Activated CD8-positive, alpha-beta memory T cell treated with anti-CD3 and anti-CD28 coated beads for 4 hours (primary cell): ENCODE measurements at regions not wholly inside any gene's neighbourhood (a gene's known extent, or its start where the extent isn't known, plus 50 kb on each side); places are given as distances from the start of the nearest gene placed in this dataset.

ENCODE experiments used
- DNase-seq, 2 donors: peaks; one replicate each; pipeline ENCODE4 v3.0.0-alpha.2; 2020; ENCODE audit warnings: low read depth in 2 of 2

DNA sequence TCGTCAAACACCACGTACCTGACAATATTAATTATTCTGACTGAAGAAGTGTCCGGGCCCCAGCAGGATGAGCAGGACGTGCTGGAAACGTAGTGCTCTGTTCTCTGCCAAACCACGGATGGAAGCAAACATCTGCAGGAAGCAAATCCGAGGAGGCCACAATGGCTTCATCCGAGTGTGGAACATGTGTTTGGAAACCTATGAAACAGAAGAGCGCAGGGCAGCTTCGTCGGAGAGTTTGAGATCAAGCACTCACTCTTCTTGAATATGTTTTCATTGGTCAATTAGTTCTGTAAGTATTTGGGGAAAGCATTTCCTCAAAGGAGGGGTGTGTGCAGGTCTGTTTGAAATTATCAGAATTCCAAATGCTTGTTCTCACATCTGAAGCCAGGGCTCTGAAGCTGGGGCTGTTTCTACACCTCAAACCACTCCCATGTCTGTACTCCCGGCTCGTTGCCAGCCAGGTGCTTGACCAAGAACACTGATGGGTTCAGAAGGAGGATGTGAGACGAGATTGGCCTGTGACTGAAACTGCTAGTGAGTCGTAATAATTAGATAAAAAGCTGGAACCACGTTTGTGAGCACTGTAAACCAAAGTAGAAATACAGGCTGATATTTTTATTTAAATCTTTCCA lies 356.6 kb upstream of the SALL3 start:
- no peak for DNase-seq

DNA sequence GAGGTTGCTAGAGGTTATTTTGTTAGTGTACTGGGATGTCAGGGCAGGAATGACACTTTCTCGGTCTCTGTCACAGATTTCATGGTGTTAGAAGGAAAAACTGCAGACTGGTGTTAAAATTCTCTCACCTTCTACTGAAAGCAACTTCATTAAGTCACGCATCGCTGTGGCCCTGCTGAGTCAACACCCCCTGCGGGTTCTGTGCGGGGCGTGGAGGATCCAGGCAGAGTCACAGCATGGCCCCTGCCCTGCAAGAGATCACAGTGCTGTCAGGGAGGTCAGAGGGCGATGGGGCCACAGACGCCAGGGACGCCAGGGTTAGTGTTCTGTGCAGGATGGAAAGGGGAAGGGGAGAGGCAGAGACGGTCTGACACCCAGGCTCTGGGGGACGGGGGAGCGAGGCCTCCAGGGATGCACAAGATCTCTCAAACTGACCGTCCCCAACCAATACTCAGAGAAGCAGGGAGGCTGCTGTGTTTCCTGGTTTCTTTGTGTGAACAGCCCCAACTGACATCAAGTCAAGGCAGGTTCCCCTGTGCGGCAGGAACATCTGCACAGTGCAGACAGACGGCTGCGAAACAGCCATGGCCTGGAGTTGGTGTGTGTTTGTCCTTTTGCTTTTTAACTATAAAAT lies 354.9 kb upstream of the SALL3 start:
- DNase-seq: no peak

DNA sequence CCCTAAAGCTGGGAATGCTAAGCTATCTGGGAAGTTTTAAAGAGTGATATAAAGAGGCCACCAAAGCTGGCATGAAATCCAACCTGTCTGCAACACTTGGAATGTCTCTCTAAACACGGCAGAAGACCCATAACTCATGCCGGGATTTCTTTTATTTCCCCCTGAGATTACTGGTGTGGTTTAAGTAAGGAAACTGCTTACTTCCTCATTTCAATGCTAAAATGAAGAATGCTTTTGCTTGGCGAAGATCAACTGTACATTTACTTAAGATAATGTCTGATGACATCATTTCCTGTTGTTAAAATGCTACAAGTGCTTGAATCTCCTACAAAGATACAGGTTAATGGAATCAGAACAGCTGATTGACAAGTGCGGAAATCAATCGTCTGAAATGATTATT lies 353.8 kb upstream of the SALL3 start:
- DNase-seq: no peak

DNA sequence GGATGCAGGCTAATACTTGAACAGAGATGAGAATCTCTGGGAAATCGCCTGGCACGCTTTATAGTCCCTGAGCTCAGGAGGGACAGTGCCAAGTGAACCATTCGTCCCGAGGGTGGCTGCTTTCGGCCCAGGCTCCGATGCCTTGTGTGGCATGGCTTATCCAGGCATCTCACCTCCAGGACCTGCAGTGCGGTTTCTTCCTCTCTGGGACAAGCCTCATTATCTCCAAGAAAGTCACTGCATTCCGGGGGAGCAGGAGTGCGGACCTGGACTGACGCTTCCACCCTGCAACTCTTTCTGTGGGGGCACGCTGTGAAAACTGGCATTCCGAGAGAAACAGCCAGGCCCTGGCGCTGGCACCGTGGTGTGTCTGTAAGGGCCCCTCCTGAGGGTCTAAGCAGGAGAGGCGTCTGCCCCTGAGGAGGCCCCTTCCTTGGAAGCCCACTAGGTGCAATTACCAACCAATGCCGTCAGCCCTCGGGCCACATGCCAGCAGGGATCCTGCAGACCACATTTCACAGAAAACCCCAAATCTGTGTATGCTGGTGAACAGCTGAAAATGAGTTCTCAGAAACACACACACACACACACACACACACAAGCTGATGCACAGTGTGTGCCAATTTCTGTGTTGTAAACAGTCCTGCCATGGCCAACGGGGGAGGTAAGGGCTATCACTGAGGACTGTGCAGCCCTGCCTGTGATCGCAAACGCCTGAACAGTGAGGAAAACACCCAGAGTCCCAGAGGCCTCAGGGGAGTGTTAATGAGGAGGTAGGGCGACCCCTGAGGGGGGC lies 351.9 kb upstream of the SALL3 start:
- DNase-seq: no peak

DNA sequence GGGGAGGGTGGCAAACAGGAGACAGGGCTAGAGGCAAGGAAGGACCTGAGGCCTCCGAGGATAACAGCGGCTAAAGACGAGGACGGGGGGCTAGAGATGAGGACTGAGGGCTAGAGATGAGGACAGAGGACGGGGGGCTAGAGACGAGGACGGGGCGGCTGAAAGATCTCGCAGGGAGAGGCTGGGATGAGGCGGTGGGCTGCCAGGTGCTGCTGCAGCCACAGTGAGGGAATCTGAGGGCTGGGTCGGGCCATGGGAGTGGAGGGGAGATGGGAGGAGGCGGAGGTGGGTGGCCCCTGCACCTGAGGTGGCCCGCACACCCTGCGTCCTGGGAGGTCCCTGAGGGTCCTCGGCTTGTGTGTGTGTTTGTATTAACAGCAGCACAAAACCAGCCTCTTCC lies 350.2 kb upstream of the SALL3 start:
- no peak for DNase-seq

DNA sequence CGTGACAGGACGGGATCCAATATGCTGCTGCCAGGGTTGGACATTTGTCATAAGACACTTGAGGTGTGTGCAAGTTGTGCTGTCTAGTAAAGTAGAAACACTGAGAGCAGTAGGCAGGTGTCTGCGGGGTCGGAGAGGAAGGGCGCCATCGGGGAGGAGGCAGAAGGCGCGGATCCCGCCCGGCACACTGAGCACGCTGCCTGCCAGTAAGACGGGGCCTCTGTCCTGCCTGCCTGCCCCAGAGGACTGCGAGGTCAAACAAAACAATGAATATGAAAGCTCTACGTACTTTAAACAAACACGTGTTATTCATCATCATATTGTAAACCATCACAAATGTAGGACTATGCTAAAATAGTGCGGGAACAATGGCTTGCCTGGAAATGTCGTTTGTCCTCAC lies 349.3 kb upstream of the SALL3 start:
- DNase-seq: no peak

DNA sequence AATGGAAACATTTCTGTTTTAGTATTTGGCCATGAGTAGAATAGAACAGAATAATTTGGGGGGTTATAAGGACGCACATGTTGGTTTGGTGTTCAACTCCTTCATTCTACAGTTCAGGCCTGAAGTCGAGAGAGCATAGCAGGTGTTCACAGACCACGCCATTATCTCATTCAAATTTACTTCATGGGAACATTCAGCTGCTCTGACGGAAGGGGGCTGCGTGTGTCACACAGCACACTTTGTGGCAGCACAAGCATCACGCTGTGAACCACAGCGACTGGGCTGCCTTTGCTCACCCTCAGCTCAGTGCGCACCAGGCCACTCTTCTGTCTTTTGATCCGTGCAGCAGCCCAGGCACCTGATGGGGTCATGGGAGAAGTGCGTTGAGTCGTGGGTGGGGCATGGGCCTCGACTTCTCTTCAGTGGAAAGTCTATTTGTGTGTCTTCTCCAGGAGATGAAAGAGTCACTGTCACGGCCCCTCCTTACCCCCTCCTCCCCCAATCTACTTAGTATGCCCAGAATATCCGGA lies 348.6 kb upstream of the SALL3 start:
- no peak for DNase-seq

DNA sequence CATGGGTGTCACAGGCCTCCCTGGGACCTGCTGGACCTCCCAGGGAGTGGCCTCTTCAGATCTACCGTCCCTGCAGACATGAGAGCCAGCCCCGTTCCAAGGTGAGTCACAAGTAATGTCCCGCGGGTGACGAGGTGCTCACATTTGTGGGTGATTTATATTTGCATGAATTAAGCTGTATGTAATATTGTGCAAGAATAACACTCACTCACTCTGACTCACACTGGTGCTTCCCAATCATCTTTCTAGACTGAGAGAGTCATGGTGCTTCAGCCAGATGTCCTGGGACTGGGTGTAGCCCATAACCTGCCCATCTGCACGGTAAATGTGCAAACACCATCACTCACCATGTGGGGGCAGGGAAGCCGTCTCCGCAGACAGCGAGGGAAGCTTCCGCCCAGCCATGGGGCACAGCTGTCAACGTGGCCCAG lies 347.5 kb upstream of the SALL3 start:
- no peak for DNase-seq

DNA sequence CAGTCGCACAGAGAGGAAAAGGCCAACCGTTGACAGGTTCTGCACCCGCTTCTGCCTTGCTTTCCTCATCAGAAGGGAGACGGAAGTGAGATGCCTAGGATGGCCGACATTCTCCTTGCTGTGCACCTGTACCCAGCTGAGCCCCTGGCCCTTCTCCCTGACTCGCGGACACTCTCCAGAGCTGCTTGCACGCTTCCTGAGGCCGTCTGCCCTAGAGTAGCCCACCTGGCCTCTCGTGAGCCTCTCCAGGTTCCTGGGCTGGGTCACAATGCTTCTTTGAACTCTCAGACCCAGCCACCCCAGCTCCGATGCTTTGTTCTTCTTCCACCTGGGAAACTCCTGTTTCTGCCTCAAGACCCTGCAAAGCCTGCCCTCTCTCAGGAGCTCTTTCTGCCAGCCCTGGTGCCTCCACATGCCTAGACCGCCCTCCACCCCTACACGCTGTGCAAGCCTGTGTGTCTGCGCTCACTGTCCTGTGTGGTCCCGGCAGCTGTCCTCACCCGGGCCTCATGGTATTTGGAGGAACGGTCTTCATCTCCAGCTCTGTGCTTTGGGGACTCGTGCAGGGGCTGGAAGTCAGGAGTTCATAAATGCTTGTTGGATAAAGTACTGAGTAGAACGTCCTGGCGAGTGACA lies 345.4 kb upstream of the SALL3 start:
- DNase-seq: no peak

DNA sequence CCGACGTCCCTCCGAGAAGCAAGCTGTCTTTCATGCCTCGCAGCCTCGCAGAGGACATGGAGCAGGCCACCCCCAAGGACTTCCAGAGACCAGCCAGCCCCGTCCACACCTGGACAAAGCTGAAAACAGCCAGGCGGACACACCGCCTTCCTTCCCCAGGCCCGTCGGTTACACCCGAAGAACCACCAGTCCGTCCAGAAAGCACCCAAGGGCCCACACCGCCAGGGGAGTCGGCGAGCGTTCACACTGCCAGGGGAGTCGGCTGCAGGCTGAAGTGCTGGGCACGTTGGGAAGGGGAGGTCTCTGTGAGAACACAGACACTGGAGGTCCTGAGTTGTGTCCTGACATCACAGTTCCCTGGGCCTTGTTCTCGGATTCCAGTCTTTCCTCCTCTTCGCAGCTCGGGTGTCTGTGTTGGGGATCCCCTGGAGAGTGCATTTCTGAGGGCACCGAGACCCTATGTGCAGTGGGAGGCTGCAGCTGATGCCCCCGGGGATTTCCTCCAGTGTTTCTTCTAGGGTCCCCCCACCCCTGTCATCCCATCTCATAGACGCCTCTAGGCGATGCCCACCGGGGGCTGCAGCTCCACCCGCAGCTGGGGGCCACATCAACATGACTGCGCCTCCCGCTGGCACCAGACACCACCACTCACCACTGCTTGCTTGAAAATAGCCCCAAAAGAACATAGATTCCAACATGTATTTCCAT lies 344.4 kb upstream of the SALL3 start:
- DNase-seq: no peak

DNA sequence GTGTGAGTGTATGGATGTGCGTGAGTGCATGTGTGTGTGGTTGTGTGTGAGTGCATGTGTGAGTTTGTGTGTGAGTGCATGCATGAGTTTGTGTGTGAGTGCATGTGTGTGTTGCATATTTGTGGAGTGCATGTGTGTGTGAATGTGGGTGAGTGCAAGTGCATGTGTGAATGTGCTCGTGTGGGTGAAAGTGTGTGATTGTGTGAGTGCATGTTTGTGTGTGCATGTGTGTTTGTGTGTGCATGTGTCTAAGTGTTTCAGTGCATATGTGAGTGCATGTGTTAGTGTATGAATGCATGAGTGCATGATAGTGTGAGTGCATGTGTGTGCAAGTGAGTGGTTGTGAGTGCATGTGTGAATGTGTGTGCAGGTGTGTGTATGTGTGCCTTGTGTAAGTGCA lies 343.4 kb upstream of the SALL3 start:
- DNase-seq: no peak

DNA sequence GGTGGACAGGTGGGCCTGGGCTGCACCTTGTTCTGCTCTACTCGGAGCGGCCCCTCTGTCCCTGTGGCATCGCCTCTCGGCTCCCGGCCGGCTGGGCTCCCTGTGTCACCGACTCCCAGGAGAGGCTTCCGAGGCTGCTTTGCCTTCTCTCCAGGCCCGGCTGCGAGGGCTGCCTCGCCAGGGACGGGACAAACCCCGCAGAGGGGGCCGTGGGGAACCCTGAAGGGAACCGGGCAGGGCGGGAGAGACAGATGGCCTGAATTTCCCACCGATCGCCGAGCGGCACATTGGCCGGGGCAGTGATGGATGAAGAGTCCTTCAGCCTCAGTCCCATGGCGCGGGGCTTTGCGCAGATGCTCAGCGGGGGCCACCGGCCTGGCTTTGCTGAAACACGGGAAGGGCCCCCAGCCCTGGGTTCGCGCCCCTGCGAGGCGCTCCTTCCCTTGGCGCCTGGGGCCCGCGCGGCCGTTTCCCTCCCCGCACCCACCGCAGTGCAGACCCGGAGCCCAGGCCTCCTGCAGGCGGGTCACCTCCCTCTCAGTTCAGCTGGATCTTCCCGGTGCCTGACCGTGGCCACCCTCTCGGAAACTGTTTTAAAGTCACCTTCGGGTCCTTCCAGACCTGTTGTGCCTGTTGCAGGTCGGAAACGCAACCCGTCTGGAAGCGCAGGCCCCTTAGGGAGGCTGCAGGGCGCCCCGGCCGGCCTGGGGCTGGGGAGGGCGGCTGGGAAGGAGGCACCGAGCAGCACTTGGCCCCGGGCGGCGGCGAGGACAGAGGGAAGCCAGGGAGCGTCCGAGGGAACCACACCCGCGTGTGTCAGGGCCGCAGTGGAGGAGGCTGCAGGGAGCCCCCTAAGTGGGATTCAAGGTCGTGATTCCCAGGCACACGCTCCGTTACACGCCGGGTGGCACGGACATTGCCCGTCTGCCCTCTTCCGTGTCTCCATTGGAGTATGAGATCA lies 341.9 kb upstream of the SALL3 start:
- DNase-seq: no peak

DNA sequence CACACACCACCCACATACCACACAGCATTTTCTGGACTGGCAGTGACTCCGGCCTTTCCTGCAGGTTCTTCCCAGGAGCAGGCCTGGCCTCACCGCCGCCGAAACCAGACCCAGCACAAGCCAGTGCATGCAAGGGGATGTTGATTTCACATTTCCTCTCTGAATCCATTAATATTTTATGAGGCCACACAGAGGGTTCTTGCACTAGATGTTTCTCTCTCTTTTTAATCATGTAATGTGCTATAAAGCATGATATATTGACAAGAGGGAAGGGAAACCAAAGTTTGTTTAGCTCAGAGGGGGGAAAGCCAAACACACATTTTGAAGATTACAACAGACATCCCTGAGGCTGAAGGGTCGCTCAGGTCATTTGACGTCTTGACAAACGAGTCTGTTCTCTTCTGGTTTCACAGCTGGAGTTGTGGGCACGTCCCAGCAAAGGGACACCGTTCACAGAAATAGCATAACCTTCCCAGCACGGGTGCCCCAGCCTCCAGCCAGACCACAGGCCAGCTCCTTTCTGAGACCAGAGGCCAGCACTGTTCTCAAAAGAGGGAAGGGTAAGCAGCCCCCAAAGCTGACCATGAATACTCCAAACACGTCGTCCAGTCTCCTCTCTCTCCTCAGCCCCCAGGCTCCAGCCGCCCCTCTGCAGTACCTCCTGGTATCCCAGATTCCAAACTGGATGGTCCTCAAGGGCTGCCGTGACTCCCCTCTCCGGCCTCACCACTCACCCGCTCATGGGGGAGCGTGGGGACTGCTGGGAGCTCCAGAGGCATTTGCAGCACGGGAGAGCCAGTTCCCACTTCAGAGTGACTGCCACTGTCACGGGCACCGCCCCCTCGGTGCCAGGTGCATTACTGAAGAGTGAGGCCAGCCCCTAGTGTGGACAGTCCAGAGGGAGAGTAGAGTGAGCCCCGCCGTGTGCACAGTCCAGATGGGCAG lies 340.3 kb upstream of the SALL3 start:
- DNase-seq: no peak

DNA sequence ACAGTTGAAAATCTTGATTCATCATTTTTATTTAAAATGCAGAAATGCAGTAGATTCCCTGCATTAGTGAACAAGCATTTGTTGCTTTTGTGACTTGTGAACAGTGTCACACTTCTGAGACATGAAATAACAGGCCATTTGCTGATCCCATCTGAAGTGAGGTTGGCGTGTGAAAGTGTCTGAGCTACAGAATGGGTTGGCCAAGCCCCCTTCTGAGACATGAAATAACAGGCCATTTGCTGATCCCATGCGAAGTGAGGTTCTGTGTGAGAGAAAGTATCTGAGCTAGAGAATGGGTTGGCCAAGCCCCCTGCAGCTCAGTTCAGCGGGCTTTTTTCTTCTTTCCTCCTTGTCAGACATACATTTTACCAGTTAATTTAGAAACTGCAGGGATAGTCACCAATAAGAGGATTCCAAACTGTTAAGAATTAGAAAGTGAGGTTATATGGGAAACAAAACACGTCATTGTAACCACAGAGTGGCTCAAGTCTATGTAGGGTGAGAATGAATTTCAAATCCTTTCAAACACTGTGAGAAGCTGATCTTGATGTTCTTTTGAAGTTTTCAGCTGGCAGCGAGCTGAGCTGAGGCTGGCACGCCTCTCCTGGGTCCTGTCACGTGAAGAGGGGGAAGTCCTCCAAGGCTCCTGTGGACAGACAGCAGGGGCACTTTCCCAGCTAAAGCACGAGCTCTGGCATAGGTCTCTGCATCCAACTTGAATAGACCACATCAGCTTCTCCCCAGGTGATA lies 339.2 kb upstream of the SALL3 start:
- no peak for DNase-seq

DNA sequence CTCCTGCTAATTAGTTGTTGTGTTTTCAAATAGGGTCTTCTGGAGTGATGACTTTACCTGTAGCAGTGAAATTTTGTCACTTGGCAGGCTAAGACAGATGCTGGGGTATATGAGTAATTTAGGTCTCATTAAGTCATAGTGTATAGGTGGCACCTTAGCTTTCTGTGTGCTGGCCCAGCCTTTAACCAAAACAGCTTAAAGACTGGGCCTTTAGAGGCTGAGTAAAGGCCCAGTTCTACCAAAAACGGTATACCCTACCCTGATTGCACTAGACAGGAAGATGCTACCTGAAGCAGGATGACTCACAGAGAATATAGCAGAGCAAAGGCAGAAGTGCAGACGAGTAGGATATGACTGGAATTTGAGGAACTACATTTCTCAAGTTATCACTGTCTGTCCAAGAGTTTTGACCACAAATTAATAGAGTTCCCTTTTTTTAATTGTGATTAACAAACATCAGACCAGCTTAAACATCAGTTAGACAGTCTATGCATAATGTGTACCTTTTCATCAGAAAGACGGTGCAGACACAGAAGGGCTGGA lies 337.9 kb upstream of the SALL3 start:
- DNase-seq: no peak

DNA sequence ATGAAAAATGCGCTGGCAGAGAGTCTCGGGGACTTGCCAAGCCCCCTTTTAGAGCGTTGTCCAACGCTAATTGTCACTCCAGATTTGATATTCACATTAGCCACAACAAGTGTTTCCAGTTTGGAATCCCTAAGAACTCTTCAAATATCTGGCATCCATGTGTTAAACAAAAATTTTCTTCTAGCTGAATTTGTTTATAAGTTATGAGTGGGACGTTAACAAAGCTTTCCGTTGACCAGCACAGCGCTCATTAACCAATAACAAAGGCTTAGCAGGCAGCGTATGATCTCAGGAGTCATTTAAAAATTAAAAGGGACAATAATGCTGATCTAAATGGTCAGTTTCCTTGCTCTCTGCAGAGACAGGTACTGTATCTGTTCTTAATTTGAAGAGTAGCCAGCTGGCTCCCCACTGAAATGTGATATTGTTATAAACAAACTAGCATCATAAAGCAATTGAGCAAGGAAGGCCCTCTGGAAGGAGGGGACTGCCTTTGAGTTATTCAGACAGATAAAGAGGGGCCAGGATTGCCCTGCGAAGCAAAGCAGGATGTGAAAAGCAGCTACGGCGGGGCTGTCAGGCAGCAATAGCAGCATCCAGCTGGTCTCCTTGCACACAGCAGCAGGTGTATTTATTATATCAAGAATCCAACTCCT lies 337.2 kb upstream of the SALL3 start:
- DNase-seq: no peak

DNA sequence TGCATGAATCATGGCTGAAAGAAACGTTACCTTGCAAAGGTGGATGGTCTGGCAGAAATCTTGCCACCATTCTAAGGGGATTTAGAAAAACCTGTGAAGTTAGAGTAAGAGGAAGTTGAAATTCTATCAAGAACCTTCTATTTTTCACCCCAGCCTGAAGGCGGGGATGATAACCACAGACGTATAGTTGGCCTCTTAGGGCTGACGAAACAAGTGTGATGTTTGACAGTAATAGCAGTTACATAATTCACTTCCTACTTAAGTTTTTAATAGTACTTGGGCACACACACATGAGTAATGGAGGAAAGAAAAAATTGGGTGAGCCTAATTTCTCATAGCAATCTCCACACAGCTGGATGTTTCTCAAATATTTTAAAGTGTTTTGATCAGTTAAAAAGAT lies 336.6 kb upstream of the SALL3 start:
- DNase-seq: no peak

DNA sequence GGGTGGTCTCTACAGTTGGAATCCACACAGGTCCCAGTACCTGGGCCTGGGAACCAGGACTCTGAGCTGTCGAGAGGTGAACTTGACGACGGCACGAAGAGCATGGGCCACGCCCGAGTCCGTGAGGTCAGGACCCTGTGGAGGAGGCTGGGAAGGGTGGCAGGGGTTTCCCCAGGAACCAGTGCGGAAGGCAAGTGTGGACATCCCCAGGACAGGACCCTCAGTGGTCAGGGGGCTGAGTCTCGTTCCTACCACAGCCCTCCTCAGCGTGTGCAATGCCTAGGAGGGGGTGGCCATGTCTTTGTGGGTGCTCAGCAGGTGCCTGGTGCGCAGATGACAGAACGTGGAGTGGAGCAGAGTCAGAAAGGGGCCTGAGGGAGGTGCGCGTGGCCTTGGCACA lies 335.6 kb upstream of the SALL3 start:
- DNase-seq: no peak
